ENCODE measurements at regions not wholly inside any gene's neighbourhood (a gene's known extent, or its start where the extent isn't known, plus 50 kb on each side); places are given as distances from the start of the nearest gene placed in this dataset.
A peak's percentile ranks its signal among the peaks of the same experiment; 100 is the strongest.
"Not testable (repeated sequence)": the region's sequence is repeated elsewhere in the genome, so short reads cannot be mapped to it uniquely, and the experiment has no call there.

GRCh38 chr13:52223063-52223462 is 63.7 kb upstream of the NEK3 start:
- FAIRE-seq; H4K20me1 ChIP-seq (ENCODE audit: control insufficient read depth, insufficient read depth); RAD21 ChIA-PET (ENCODE audit: unreplicated experiment); DNase-seq (ENCODE audit: low read depth, low spot score); POLR2A ChIA-PET; H3K4me3 ChIP-seq; intact Hi-C loops (cut with micrococcal nuclease; ENCODE audit: unreplicated experiment); H3K27me3 ChIP-seq (replicated peaks in 1 of 2; ENCODE audit: control insufficient read depth in 2 of 2, insufficient read depth in 2 of 2, low read length in 1 of 2); H3K79me2 ChIP-seq (ENCODE audit: control insufficient read depth, insufficient read depth, low read length); H3K9ac ChIP-seq (ENCODE audit: control insufficient read depth, insufficient read depth, low read length); H3K9me3 ChIP-seq (replicated peaks; ENCODE audit: control insufficient read depth, insufficient read depth, low read length); H3K27ac ChIP-seq (ENCODE audit: control insufficient read depth, insufficient read depth); H2AFZ ChIP-seq (ENCODE audit: control insufficient read depth, low read depth, low read length); H3K4me1 ChIP-seq (ENCODE audit: control insufficient read depth, insufficient read depth, low read length); SMC1A ChIA-PET (ENCODE audit: uncharacterized antibody, unreplicated experiment); BruUV-seq (replicated peaks); CTCF ChIA-PET; H3K36me3 ChIP-seq (ENCODE audit: control insufficient read depth in 2 of 2, insufficient read depth in 2 of 2, low read length in 1 of 2); in situ Hi-C loops (cut with MboI); H3K4me2 ChIP-seq (ENCODE audit: control insufficient read depth, insufficient read depth): not testable (repeated sequence)
- ATAC-seq = peak; percentile 71
- 0% methylated on average over 1 of the region's 1 CpG for WGBS (ENCODE audit: insufficient coverage, insufficient replicate concordance, low lambda C conversion rate, missing lambda C conversion rate)

GRCh38 chr13:52213920-52214319 is 54.5 kb upstream of the NEK3 start:
- H4K20me1 ChIP-seq (ENCODE audit: control insufficient read depth, insufficient read depth); H3K4me2 ChIP-seq (ENCODE audit: control insufficient read depth, insufficient read depth); ATAC-seq; H3K27me3 ChIP-seq (replicated peaks in 1 of 2; ENCODE audit: control insufficient read depth in 2 of 2, insufficient read depth in 2 of 2, low read length in 1 of 2); FAIRE-seq; intact Hi-C loops (cut with micrococcal nuclease; ENCODE audit: unreplicated experiment); H3K9me3 ChIP-seq (replicated peaks; ENCODE audit: control insufficient read depth, insufficient read depth, low read length); H3K27ac ChIP-seq (ENCODE audit: control insufficient read depth, insufficient read depth); H2AFZ ChIP-seq (ENCODE audit: control insufficient read depth, low read depth, low read length); POLR2A ChIA-PET; DNase-seq (ENCODE audit: low read depth, low spot score); SMC1A ChIA-PET (ENCODE audit: uncharacterized antibody, unreplicated experiment); H3K79me2 ChIP-seq (ENCODE audit: control insufficient read depth, insufficient read depth, low read length); CTCF ChIA-PET; H3K36me3 ChIP-seq (ENCODE audit: control insufficient read depth in 2 of 2, insufficient read depth in 2 of 2, low read length in 1 of 2); H3K4me3 ChIP-seq; BruUV-seq (replicated peaks); H3K9ac ChIP-seq (ENCODE audit: control insufficient read depth, insufficient read depth, low read length); in situ Hi-C loops (cut with MboI); RAD21 ChIA-PET (ENCODE audit: unreplicated experiment); H3K4me1 ChIP-seq (ENCODE audit: control insufficient read depth, insufficient read depth, low read length): not testable (repeated sequence)
- 14% methylated on average over 1 of the region's 1 CpG for WGBS (ENCODE audit: insufficient coverage, insufficient replicate concordance, low lambda C conversion rate, missing lambda C conversion rate)

GRCh38 chr13:52212886-52213285 is 53.5 kb upstream of the NEK3 start:
- CTCF ChIA-PET; intact Hi-C loops (cut with micrococcal nuclease; ENCODE audit: unreplicated experiment); POLR2A ChIA-PET; H3K27ac ChIP-seq (ENCODE audit: control insufficient read depth, insufficient read depth); BruUV-seq (replicated peaks); H3K27me3 ChIP-seq (replicated peaks in 1 of 2; ENCODE audit: control insufficient read depth in 2 of 2, insufficient read depth in 2 of 2, low read length in 1 of 2); H3K4me1 ChIP-seq (ENCODE audit: control insufficient read depth, insufficient read depth, low read length); H4K20me1 ChIP-seq (ENCODE audit: control insufficient read depth, insufficient read depth); in situ Hi-C loops (cut with MboI); H3K4me2 ChIP-seq (ENCODE audit: control insufficient read depth, insufficient read depth); ATAC-seq; H3K4me3 ChIP-seq; H3K9ac ChIP-seq (ENCODE audit: control insufficient read depth, insufficient read depth, low read length); DNase-seq (ENCODE audit: low read depth, low spot score); SMC1A ChIA-PET (ENCODE audit: uncharacterized antibody, unreplicated experiment); H3K36me3 ChIP-seq (ENCODE audit: control insufficient read depth in 2 of 2, insufficient read depth in 2 of 2, low read length in 1 of 2); FAIRE-seq; H2AFZ ChIP-seq (ENCODE audit: control insufficient read depth, low read depth, low read length); H3K9me3 ChIP-seq (replicated peaks; ENCODE audit: control insufficient read depth, insufficient read depth, low read length); RAD21 ChIA-PET (ENCODE audit: unreplicated experiment); H3K79me2 ChIP-seq (ENCODE audit: control insufficient read depth, insufficient read depth, low read length): not testable (repeated sequence)
- WGBS (ENCODE audit: insufficient coverage, insufficient replicate concordance, low lambda C conversion rate, missing lambda C conversion rate) = 0% methylated on average over 1 of the region's 1 CpG

GRCh38 chr13:52211416-52211776 is 52.0 kb upstream of the NEK3 start:
- FAIRE-seq; H3K27ac ChIP-seq (ENCODE audit: control insufficient read depth, insufficient read depth); in situ Hi-C loops (cut with MboI); SMC1A ChIA-PET (ENCODE audit: uncharacterized antibody, unreplicated experiment); BruUV-seq (replicated peaks); H3K36me3 ChIP-seq (ENCODE audit: control insufficient read depth in 2 of 2, insufficient read depth in 2 of 2, low read length in 1 of 2); DNase-seq (ENCODE audit: low read depth, low spot score); H3K27me3 ChIP-seq (replicated peaks in 1 of 2; ENCODE audit: control insufficient read depth in 2 of 2, insufficient read depth in 2 of 2, low read length in 1 of 2); CTCF ChIA-PET; H3K4me1 ChIP-seq (ENCODE audit: control insufficient read depth, insufficient read depth, low read length); H3K4me3 ChIP-seq; H3K9ac ChIP-seq (ENCODE audit: control insufficient read depth, insufficient read depth, low read length); H3K9me3 ChIP-seq (replicated peaks; ENCODE audit: control insufficient read depth, insufficient read depth, low read length); H2AFZ ChIP-seq (ENCODE audit: control insufficient read depth, low read depth, low read length); ATAC-seq; intact Hi-C loops (cut with micrococcal nuclease; ENCODE audit: unreplicated experiment); H3K4me2 ChIP-seq (ENCODE audit: control insufficient read depth, insufficient read depth); H4K20me1 ChIP-seq (ENCODE audit: control insufficient read depth, insufficient read depth); POLR2A ChIA-PET; H3K79me2 ChIP-seq (ENCODE audit: control insufficient read depth, insufficient read depth, low read length); RAD21 ChIA-PET (ENCODE audit: unreplicated experiment): not testable (repeated sequence)
- 47% methylated on average over 6 of the region's 6 CpGs for WGBS (ENCODE audit: insufficient coverage, insufficient replicate concordance, low lambda C conversion rate, missing lambda C conversion rate)
